Thoracic aorta (tissue), 2 donors: ENCODE measurements at regions not wholly inside any gene's neighbourhood (a gene's known extent, or its start where the extent isn't known, plus 50 kb on each side); places are given as distances from the start of the nearest gene placed in this dataset.

Source experiments
- ATAC-seq: fragments of 150-250 bp; one replicate; pipeline ENCODE4 v1.8.0; 2017; ENCODE audit warnings: low read depth; ENCODE audit not compliant: insufficient number of reproducible peaks, low FRiP score
- DNase-seq: peaks from one replicate; pipeline ENCODE4 v3.0.0-alpha.2; 2020; ENCODE audit warnings: low spot score
- H3K27ac ChIP-seq, 2 donors: fragments of 200-600 bp; sonication (generic); 1 replicate in 1 of 2; 2 replicates in 1 of 2; pipeline ENCODE4 v1.5.1; 2016; ENCODE audit warnings: mild to moderate bottlenecking in 2 of 2, moderate library complexity in 2 of 2
- H3K27me3 ChIP-seq: fragments of 200-600 bp; sonication (generic); replicated peaks from 2 replicates; pipeline ENCODE4 v1.6.0; 2016; ENCODE audit warnings: mild to moderate bottlenecking; ENCODE audit not compliant: insufficient read depth
- H3K36me3 ChIP-seq: fragments of 200-600 bp; sonication (generic); one replicate; pipeline ENCODE4 v1.5.1; 2016
- H3K4me1 ChIP-seq, 2 donors: fragments of 200-600 bp; sonication (generic); 1 replicate in 1 of 2; 2 replicates in 1 of 2; pipeline versions ENCODE4 v1.5.1 to v1.6.0; 2016; ENCODE audit warnings: low read depth in 2 of 2, mild to moderate bottlenecking in 1 of 2; ENCODE audit not compliant: control insufficient read depth in 1 of 2
- H3K4me3 ChIP-seq: fragments of 200-600 bp; sonication (generic); 2 replicates; pipeline ENCODE4 v1.5.1; 2016; ENCODE audit warnings: mild to moderate bottlenecking
- H3K9me3 ChIP-seq: fragments of 200-600 bp; sonication (generic); 2 replicates; pipeline ENCODE4 v1.5.1; 2016
- TF ChIP-seq, protein P1 (sequence below): fragments of 200-600 bp; sonication (generic); IDR thresholded peaks from one replicate; pipeline ENCODE4 v1.5.1; 2019; ENCODE audit warnings: antibody characterized with exemption

DNA sequence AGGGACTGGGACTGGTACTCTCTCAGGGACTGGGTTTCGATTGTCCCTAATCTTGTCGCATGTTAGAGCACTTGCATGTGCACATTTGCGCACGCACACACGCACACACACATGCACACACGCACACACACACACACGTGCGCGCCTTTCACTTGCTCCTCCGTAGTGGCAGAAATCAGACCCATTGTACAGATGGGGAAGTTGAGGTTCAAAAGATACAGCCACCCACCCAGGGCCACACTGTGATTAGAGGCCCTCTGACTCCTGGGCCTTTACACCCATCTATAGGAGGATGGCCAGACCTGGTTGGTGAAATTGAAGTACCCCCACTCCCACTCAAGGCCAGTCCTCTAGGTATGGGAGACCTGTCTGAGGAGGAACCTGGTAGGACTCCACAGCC is 167.8 kb upstream of the LHX5 start:
- ATAC-seq, result no peak
- no peak for DNase-seq
- no peak overlapping the region for H3K27ac ChIP-seq
- H3K9me3 ChIP-seq, result no peaks in the 10 kb centered on the region
- no peaks in the 10 kb centered on the region for H3K4me1 ChIP-seq
- TF ChIP-seq, protein P1, sequence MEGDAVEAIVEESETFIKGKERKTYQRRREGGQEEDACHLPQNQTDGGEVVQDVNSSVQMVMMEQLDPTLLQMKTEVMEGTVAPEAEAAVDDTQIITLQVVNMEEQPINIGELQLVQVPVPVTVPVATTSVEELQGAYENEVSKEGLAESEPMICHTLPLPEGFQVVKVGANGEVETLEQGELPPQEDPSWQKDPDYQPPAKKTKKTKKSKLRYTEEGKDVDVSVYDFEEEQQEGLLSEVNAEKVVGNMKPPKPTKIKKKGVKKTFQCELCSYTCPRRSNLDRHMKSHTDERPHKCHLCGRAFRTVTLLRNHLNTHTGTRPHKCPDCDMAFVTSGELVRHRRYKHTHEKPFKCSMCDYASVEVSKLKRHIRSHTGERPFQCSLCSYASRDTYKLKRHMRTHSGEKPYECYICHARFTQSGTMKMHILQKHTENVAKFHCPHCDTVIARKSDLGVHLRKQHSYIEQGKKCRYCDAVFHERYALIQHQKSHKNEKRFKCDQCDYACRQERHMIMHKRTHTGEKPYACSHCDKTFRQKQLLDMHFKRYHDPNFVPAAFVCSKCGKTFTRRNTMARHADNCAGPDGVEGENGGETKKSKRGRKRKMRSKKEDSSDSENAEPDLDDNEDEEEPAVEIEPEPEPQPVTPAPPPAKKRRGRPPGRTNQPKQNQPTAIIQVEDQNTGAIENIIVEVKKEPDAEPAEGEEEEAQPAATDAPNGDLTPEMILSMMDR, result no peak
- no peaks in the 10 kb centered on the region for H3K36me3 ChIP-seq
- no peak overlapping the region for H3K4me3 ChIP-seq
- no peaks in the 10 kb centered on the region for H3K27me3 ChIP-seq

DNA sequence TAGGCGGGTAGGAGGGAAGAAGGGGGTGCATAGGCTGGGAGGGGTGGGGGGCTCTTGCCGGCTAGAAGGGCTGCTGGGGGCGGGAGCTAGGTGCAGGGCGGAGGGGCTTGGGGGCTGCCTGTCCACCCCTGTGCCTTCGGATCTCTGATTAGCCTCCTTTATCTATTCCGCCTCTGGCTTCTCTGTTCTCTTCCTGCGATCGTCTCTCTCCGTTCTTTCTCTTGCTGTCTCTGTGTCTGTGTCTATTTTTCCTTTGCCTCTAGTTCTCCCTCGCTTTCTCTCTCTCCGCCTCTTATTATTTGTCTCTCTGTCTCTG is 166.7 kb upstream of the LHX5 start:
- Histone ChIP-seq H3K27ac (no peak overlapping the region), H3K4me1 (no peaks in the 10 kb centered on the region), H3K36me3 (no peaks in the 10 kb centered on the region), H3K9me3 (no peaks in the 10 kb centered on the region), H3K4me3 (no peak overlapping the region), H3K27me3 (no peaks in the 10 kb centered on the region)
- ATAC-seq (no peak), DNase-seq (no peak)
- TF ChIP-seq, protein P1, result no peak

DNA sequence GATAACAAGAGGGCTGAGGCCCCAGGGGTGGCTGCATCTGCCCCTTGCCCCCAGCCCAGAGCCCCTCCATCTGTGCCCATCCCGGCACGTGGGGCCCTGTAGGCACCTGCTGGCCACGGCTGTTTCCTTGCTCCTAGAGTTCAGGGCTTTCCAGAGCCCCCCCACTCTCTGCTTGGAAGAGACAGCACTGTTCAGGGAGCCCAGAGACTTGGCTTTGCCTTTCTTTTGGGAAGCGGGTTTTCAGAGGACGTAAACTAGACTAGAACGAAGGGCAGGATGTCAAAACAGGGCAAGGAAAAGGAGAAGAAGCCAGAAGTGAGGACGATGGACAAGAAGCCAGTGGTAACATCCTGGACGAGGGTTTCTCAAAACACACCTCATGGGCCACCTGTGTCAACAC is 163.3 kb upstream of the LHX5 start:
- no peak overlapping the region for H3K4me3 ChIP-seq
- no peak for ATAC-seq
- H3K36me3 ChIP-seq, result no peaks in the 10 kb centered on the region
- H3K4me1 ChIP-seq, result no peaks in the 10 kb centered on the region
- TF ChIP-seq, protein P1, result no peak
- H3K27me3 ChIP-seq, result no peaks in the 10 kb centered on the region
- no peak for DNase-seq
- H3K27ac ChIP-seq, result no peak overlapping the region
- peaks cover 6% of the 10 kb centered on the region for H3K9me3 ChIP-seq

DNA sequence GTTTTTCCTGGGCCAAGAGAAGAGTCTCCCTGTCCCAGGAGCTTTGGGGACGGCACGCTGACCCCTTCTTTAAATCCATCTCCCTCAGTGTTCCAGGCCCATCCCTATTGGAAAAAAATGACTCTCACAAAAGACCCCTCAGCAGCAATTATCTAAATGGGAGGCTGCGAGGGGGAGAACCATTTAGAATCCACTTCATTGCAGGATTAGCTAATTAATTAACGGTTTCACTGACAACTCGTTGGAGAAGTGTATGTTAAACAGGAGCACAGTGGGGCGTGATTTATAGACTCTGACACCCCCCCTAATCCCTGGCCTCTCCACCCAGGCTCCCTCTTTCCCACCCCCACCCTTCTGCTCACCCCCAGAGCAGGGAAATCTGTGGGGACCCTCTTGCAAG is 162.8 kb upstream of the LHX5 start:
- no peak for DNase-seq
- Histone ChIP-seq H3K4me1 (no peaks in the 10 kb centered on the region), H3K9me3 (peaks cover 6% of the 10 kb centered on the region), H3K36me3 (no peaks in the 10 kb centered on the region), H3K4me3 (no peak overlapping the region), H3K27me3 (no peaks in the 10 kb centered on the region), H3K27ac (no peak overlapping the region)
- TF ChIP-seq, protein P1, result no peak
- no peak for ATAC-seq

DNA sequence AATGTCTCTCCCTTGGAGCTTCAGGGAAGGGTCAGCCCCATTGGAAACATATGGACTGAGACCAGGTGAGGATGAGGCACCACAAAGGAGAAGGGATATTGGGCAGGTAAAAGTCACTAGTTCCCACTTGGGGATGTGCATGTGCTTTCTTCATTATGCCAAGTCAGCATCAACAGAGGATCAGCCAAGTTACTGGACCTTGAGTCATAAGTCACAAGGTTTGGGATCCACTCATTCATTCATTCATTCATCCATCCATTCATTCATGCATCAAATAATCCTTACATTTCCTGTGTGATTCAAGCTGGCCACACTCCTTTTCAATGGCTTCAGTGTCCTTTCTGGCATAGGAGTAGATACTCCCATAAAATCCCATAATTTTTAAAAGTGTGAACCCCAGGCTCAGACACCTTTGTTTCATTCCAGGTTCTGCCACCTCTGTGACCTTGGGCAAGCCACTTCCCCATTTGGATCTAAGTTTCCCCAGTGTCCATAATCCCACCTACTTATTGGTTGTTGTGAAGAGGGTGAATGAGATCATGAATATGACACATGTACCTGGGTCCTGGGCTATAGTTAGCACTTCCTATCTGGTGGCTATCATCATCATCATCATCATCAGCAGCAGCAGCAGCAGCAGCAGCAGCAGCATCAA is 162.1 kb upstream of the LHX5 start:
- no peaks in the 10 kb centered on the region for H3K36me3 ChIP-seq
- no peaks in the 10 kb centered on the region for H3K27me3 ChIP-seq
- H3K4me3 ChIP-seq, result no peak overlapping the region
- ATAC-seq (no peak), DNase-seq (no peak)
- H3K27ac ChIP-seq, result no peak overlapping the region
- no peaks in the 10 kb centered on the region for H3K4me1 ChIP-seq
- TF ChIP-seq, protein P1, result no peak
- H3K9me3 ChIP-seq, result peaks cover 6% of the 10 kb centered on the region
